Bone marrow (tissue), 2 donors: ENCODE measurements at regions not wholly inside any gene's neighbourhood (a gene's known extent, or its start where the extent isn't known, plus 50 kb on each side); places are given as distances from the start of the nearest gene placed in this dataset.

ENCODE experiments used
- DNase-seq, 2 donors: peaks; one replicate each; lab custom pipeline; 2025; lab: John Stamatoyannopoulos, UW

- DNase-seq: no peak
Observed at GRCh38 chr1:222105393-222105737, 363.5 kb upstream of the DUSP10 start.

GRCh38 chr1:222104694-222105392 lies 363.0 kb upstream of the DUSP10 start:
- no peak for DNase-seq

GRCh38 chr1:222104097-222104496 lies 362.2 kb upstream of the DUSP10 start:
- no peak for DNase-seq

GRCh38 chr1:222099746-222100145 lies 357.9 kb upstream of the DUSP10 start:
- no peak for DNase-seq

- no peak for DNase-seq
Observed at GRCh38 chr1:222098404-222098803, 356.5 kb upstream of the DUSP10 start.

- DNase-seq: no peak
Observed at GRCh38 chr1:222097588-222097987, 355.7 kb upstream of the DUSP10 start.

- no peak for DNase-seq
Observed at GRCh38 chr1:222096883-222097282, 355.0 kb upstream of the DUSP10 start.

GRCh38 chr1:222096476-222096772 lies 354.5 kb upstream of the DUSP10 start:
- no peak for DNase-seq

- DNase-seq: peak in 1 of 2 donors; percentile 22
Observed at GRCh38 chr1:222095606-222096475, 354.0 kb upstream of the DUSP10 start.

- no peak for DNase-seq
Observed at GRCh38 chr1:222093518-222093917, 351.6 kb upstream of the DUSP10 start.

GRCh38 chr1:222090103-222090502 lies 348.2 kb upstream of the DUSP10 start:
- DNase-seq: no peak

GRCh38 chr1:222087221-222087920 lies 345.5 kb upstream of the DUSP10 start:
- DNase-seq: no peak

- no peak for DNase-seq
Observed at GRCh38 chr1:222084996-222085395, 343.1 kb upstream of the DUSP10 start.

- DNase-seq: no peak
Observed at GRCh38 chr1:222084048-222084447, 342.2 kb upstream of the DUSP10 start.

- DNase-seq: no peak
Observed at GRCh38 chr1:222081859-222082258, 340.0 kb upstream of the DUSP10 start.

- no peak for DNase-seq
Observed at GRCh38 chr1:222079566-222079965, 337.7 kb upstream of the DUSP10 start.

- no peak for DNase-seq
Observed at GRCh38 chr1:222077206-222077605, 335.3 kb upstream of the DUSP10 start.

GRCh38 chr1:222074317-222074716 lies 332.4 kb upstream of the DUSP10 start:
- no peak for DNase-seq

- no peak for DNase-seq
Observed at GRCh38 chr1:222073307-222073995, 331.6 kb upstream of the DUSP10 start.

- no peak for DNase-seq
Observed at GRCh38 chr1:222071387-222071786, 329.5 kb upstream of the DUSP10 start.

- no peak for DNase-seq
Observed at GRCh38 chr1:222068937-222069336, 327.0 kb upstream of the DUSP10 start.

- no peak for DNase-seq
Observed at GRCh38 chr1:222068101-222068500, 326.2 kb upstream of the DUSP10 start.
